Calu3 (cell line): ENCODE measurements at regions not wholly inside any gene's neighbourhood (a gene's known extent, or its start where the extent isn't known, plus 50 kb on each side); places are given as distances from the start of the nearest gene placed in this dataset.

ENCODE experiments used
- BruUV-seq: library from RNA; stranded (reverse); fragments of 400-500 nt; replicated peaks from 2 replicates; lab custom pipeline; 2021; lab: Mats Ljungman, UMichigan
- CTCF ChIA-PET: fragments of 300-600 bp; sonication (Branson Sonifier 250); formaldehyde crosslinking; loops from one replicate; lab custom pipeline; 2022; ENCODE audit warnings: antibody characterized with exemption; lab: Charles Lee
- DNase-seq: peaks from one replicate; pipeline ENCODE4 v3.0.0; 2022
- H3K27ac Mint-ChIP-seq: one replicate; pipeline ENCODE4 v1.8.0; 2022; ENCODE audit warnings: mixed read lengths; ENCODE audit not compliant: unreplicated experiment
- H3K27me3 Mint-ChIP-seq: one replicate; pipeline ENCODE4 v1.8.0; 2022; ENCODE audit warnings: mixed read lengths; ENCODE audit not compliant: unreplicated experiment
- H3K36me3 Mint-ChIP-seq: one replicate; pipeline ENCODE4 v1.8.0; 2022; ENCODE audit warnings: mild to moderate bottlenecking, moderate library complexity, mixed read lengths; ENCODE audit not compliant: insufficient read depth, unreplicated experiment
- H3K4me1 Mint-ChIP-seq: one replicate; pipeline ENCODE4 v1.8.0; 2022; ENCODE audit warnings: mild to moderate bottlenecking, low read depth, mixed read lengths; ENCODE audit not compliant: unreplicated experiment
- H3K4me3 Mint-ChIP-seq: one replicate; pipeline ENCODE4 v1.8.0; 2022; ENCODE audit warnings: mild to moderate bottlenecking, low read depth, moderate library complexity, mixed read lengths; ENCODE audit not compliant: unreplicated experiment
- H3K9me3 Mint-ChIP-seq: one replicate; pipeline ENCODE4 v1.8.0; 2022; ENCODE audit warnings: low read depth, mixed read lengths; ENCODE audit not compliant: unreplicated experiment
- CTCF ChIP-seq: fragments of 200-600 bp; IDR thresholded peaks from one replicate; pipeline ENCODE4 v1.8.0; 2022; ENCODE audit warnings: antibody characterized with exemption; ENCODE audit not compliant: unreplicated experiment
- intact Hi-C: fragments of 100-400 bp; cut with micrococcal nuclease; formaldehyde crosslinking; loops from one replicate; pipeline ENCODE4 v1.10.0; 2022; ENCODE audit not compliant: unreplicated experiment

- H3K27ac Mint-ChIP-seq = no peak overlapping the region
- H3K27me3 Mint-ChIP-seq = no peaks in the 10 kb centered on the region
- TF ChIP-seq CTCF = no peak
- no peaks in the 10 kb centered on the region for H3K36me3 Mint-ChIP-seq
- intact Hi-C loops = no loop called here
- BruUV-seq = no TSS peak
- no peaks in the 10 kb centered on the region for H3K4me1 Mint-ChIP-seq
- H3K4me3 Mint-ChIP-seq = no peak overlapping the region
- CTCF ChIA-PET = no interaction called here
- DNase-seq = no peak
- H3K9me3 Mint-ChIP-seq = no peaks in the 10 kb centered on the region
Observed at GRCh38 chr12:91763654-91764370, 381.8 kb downstream of the BTG1 start.

- Mint-ChIP-seq H3K4me3 (no peak overlapping the region), H3K27ac (no peak overlapping the region)
Observed at GRCh38 chr12:91753649-91754048, 392.0 kb downstream of the BTG1 start.

GRCh38 chr12:91746976-91747375 is 398.7 kb downstream of the BTG1 start:
- DNase-seq = no peak
- Mint-ChIP-seq H3K36me3 (no peaks in the 10 kb centered on the region), H3K27me3 (no peaks in the 10 kb centered on the region), H3K27ac (no peak overlapping the region), H3K9me3 (no peaks in the 10 kb centered on the region), H3K4me3 (no peak overlapping the region), H3K4me1 (no peaks in the 10 kb centered on the region)
- BruUV-seq = no TSS peak
- CTCF ChIA-PET = no interaction called here
- intact Hi-C loops = no loop called here
- no peak for TF ChIP-seq CTCF

More at GRCh38 chr12:91753649-91754048, 392.0 kb downstream of the BTG1 start:
- no TSS peak for BruUV-seq
- Mint-ChIP-seq H3K36me3 (no peaks in the 10 kb centered on the region), H3K4me1 (no peaks in the 10 kb centered on the region), H3K9me3 (no peaks in the 10 kb centered on the region), H3K27me3 (no peaks in the 10 kb centered on the region)
- no peak for TF ChIP-seq CTCF
- intact Hi-C loops = no loop called here
- CTCF ChIA-PET = no interaction called here
- no peak for DNase-seq

GRCh38 chr12:91744597-91744996 is 401.0 kb downstream of the BTG1 start:
- no peak for TF ChIP-seq CTCF
- CTCF ChIA-PET = interaction anchor here (0.6 kb wide), 1 partner anchor 127 kb away, joined by 3 read pairs; no protein-coding TSS in a partner anchor
- intact Hi-C loops = no loop called here
- no peaks in the 10 kb centered on the region for H3K27me3 Mint-ChIP-seq
- H3K36me3 Mint-ChIP-seq = no peaks in the 10 kb centered on the region
- BruUV-seq = no TSS peak
- no peak for DNase-seq
- H3K4me3 Mint-ChIP-seq = no peak overlapping the region
- H3K27ac Mint-ChIP-seq = no peak overlapping the region
- H3K9me3 Mint-ChIP-seq = peaks cover 7% of the 10 kb centered on the region
- H3K4me1 Mint-ChIP-seq = no peaks in the 10 kb centered on the region
